Pons (tissue), 1 donor: ENCODE measurements at regions not wholly inside any gene's neighbourhood (a gene's known extent, or its start where the extent isn't known, plus 50 kb on each side); places are given as distances from the start of the nearest gene placed in this dataset.
A peak's percentile ranks its signal among the peaks of the same experiment; 100 is the strongest.

ENCODE experiments used
- DNase-seq: peaks from one replicate; pipeline ENCODE4 v3.0.0-alpha.2; 2016; ENCODE audit warnings: low spot score

- no peak for DNase-seq
Observed at GRCh38 chr9:1683951-1684350, 331.2 kb upstream of the SMARCA2 start.

GRCh38 chr9:1698991-1699390 lies 316.2 kb upstream of the SMARCA2 start:
- DNase-seq, result no peak

DNA sequence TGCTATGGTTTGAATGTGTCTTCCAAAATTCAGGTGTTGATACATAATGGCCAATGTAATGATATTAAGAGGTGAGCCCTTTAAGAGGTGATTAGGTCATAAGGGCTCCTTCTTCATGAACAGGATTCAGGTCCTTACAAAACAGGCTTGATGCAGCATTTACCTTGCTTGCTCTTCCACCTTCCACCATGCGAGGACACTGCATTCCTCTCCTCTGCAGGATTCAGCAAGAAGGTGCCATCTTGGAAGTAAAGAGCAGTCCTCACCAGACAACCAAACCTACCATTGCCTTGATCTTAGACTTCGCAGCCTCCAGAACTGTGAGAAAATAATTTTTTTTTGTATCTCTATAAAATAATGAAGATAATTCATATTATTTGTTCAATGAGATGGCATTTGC lies 314.0 kb upstream of the SMARCA2 start:
- no peak for DNase-seq

GRCh38 chr9:1702701-1703100 lies 312.4 kb upstream of the SMARCA2 start:
- DNase-seq, result no peak

GRCh38 chr9:1707291-1707690 lies 307.9 kb upstream of the SMARCA2 start:
- DNase-seq, result no peak

DNA sequence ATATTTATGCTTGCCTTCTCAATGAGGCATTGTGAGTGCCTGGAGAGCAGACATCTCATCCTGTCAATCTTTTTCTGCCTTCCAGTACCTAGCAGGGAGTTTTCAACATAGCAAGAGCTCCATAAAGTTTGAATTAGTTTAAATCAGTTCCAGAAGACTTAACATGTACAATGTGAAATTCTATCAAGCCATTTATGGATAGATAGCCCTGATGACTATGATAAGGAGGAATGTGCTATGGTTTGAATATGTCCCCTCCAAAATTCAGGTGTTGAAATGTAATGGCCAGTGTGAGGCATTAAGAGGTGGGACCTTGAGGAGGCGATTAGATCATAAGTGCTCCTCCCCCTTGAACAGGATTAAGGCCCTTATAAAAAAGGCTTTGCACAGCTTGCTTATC lies 306.9 kb upstream of the SMARCA2 start:
- no peak for DNase-seq

GRCh38 chr9:1709347-1709746 lies 305.8 kb upstream of the SMARCA2 start:
- DNase-seq, result peak; percentile 14

- DNase-seq, result no peak
Observed at GRCh38 chr9:1712861-1713450, 302.2 kb upstream of the SMARCA2 start.

GRCh38 chr9:1713841-1714240 lies 301.3 kb upstream of the SMARCA2 start:
- DNase-seq, result no peak

- DNase-seq, result no peak
Observed at GRCh38 chr9:1717882-1718281, 297.3 kb upstream of the SMARCA2 start.

DNA sequence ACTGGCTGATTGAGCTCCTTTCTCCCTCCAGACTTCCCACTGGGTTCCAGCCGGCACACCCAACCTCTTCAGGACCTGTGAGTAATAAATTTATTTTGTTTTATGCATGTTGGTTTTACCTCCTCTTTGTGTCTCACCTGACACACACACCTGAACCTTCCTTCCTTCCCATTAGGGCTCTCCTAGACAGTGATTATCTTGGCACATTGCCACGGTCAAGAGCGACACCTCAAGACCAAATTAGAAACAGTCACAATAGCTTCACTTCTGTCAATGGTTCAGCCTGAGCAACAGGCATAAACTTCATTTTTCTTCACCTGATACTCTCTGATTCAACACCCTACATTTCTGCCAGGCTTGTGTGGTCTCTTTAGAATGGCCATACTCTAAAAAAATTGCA lies 296.3 kb upstream of the SMARCA2 start:
- DNase-seq, result no peak

GRCh38 chr9:1721196-1721595 lies 294.0 kb upstream of the SMARCA2 start:
- no peak for DNase-seq

- no peak for DNase-seq
Observed at GRCh38 chr9:1722404-1722803, 292.7 kb upstream of the SMARCA2 start.

DNA sequence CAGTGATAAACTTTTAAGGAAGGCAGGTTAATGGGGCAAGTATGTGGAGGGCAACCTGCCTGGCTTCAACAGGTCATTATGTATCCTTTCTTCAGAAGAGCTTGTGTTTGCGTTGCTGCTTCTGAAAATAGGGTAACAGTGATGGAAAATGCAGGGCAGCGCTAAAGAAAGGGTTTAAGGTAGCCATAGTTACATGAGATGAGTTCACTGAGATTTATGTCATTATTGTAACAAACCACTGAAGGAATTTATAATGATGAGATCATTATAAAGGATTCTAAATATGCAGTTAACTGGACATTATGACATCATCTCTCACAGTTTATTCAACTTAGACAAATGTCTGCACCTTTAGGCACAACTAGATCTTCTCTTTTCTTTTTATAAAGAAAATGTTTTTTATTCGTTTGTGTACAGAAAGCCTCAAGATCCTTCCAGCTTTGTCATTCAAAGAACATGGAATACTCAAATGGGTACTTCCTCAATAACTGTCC lies 291.6 kb upstream of the SMARCA2 start:
- no peak for DNase-seq

DNA sequence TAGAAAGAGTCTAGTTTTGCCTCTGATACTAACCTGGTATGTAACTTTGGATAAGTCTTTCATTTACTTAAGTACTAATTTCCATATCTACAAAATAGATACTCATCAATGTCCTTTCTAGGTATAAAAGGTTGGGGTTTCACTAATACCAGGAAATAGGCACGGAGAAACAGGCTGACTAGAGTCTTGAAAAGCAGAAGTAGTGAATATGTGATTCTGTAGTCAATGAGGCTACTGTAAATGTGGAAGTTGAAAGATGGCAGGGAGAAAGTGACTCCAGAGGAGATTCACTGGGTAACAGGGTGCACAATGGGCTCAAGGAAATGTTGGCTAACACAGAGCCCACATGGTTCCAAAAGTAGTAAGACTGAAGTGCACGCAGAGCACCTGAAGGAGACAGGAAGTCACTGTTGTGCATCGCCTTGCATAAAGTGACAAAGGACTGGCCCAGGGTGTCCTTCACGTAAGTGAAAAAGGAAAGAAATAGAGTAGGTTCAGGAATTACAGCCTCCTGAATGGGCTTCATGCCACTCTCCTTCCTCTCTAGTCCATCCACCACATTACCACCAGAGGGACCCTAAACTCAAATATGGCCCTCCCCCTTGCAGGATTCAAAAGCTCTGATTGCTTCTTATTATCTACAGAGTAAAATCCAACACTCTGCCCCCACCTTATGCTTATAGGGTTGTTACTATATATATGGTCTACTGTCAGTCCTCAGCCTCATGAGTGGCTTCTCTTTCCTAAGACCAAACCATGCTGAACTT lies 288.0 kb upstream of the SMARCA2 start:
- DNase-seq, result no peak

GRCh38 chr9:1729631-1730030 lies 285.5 kb upstream of the SMARCA2 start:
- no peak for DNase-seq

DNA sequence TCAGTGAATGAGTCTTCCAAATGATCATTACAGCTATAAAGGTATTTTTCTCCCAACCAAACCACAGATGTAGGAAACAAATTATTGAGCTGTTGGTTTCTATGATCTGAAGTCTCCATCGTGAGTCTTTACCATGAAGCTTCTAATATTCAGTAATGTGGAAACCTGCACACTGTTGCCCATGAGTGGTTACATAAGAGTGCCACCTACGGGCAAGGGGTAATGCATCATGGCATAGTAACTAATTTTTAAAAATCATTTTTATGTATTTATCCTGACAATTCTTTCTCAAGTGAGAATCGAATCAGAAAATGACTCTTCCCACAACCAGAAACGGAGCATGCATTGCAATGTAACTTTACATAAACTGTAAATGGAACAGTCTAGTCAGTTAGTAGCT lies 282.5 kb upstream of the SMARCA2 start:
- no peak for DNase-seq

- no peak for DNase-seq
Observed at GRCh38 chr9:1738511-1739100, 276.5 kb upstream of the SMARCA2 start.

DNA sequence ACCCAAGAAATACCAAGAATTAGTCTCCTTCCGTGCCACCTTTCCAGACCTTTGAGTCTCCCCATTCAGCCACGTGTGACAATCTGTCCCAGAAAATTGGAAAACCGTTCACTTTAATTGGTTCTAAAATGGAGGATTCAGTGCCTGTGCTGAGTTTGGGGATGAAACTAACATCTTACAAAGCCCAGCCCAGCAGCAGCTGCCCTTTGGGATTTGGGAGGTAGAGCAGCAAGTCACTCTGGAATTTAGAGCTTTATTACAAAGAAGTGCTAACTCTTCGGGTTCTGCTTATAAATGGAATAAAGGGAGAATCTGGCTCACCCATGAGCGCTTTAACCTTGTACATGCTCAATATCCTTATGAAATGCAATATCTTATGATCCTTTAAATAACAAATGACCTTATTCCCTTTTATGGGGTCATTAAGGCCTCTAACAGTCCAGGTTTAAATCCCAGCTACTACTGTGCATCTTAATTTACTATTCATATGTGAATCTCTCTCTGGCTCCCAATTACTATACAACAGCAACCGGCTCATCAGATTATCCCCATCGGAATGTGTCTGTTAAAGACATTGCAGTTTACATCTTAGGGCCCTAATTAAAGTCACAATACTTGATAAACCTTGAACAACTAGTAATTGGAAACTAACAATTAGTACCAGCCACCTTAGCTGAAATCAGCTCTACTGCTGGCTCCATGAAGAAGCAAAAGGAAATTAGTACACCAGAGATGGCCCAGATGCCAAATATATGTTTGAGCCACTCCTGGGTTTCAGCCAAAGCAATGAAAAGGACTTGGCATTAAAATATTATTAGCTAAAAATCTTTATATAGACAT lies 271.8 kb upstream of the SMARCA2 start:
- DNase-seq, result no peak

DNA sequence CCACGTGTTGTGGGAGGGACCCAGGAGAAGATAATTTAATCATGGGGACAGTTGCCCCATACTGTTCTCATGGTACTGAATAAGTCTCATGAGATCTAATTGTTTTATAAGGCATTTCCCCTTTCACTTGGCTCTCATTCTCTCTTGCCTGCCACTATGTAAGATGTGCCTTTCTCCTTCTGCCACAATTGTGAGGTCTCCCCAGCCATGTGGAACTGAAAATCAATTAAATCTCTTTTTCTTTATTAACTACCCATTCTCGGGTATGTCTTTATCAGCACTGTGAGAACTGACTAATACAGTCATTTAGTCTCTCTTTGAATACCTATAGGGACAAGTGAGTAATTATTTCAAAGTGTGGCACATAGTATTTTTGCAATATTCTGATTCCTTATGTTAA lies 269.2 kb upstream of the SMARCA2 start:
- DNase-seq, result no peak

DNA sequence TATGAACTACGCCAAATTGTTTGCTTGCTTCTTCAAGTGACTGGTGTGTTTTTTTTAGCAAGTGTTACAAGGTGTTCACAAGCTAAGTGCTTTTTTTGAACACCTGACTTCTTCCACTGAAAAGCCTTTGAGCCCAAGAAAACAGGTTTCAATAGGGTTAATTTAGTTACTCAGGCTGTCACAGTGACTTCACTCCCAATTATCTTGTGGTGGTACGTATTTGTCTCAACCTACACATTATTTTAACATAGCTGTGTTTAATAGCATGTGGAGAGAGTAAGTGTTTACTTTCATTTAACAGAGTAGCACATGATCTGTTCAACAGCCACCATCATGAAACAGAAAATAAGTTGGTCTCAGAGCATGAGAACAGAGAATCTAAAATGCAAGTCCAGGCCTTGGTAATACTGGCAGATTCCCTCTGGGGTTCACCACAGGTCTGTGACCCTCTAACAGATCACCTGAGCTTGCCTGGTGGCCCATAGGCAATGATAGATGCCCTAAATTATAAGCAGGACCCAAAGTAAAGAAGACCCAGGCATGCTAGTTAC lies 267.7 kb upstream of the SMARCA2 start:
- DNase-seq, result no peak

DNA sequence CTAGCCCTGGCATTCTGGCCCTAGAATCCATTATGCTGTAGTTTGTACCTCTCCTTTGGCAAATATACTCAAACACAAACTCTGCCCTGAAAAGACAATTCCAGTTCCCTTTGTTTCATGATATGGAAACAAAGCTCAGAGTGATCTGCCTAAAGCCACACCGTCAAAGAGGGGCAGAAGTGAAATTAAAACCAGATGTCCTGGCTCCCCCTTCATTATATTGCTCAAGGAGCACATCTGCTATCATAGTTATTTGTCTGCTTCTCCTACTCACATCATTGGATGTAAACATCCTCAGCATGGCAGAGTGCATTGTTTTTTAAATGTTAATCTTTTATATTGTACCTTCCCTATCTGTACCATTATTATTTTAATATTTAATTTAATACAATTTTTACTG lies 266.7 kb upstream of the SMARCA2 start:
- DNase-seq, result no peak
